Myocyte (in vitro differentiated cells): ENCODE measurements at regions not wholly inside any gene's neighbourhood (a gene's known extent, or its start where the extent isn't known, plus 50 kb on each side); places are given as distances from the start of the nearest gene placed in this dataset.
"Not testable (repeated sequence)": the region's sequence is repeated elsewhere in the genome, so short reads cannot be mapped to it uniquely, and the experiment has no call there.

ENCODE experiments used
- DNase-seq: peaks from one replicate; pipeline ENCODE4 v3.0.0-alpha.2; 2012; ENCODE audit warnings: low read depth

GRCh38 chr15:39511000-39511915, 69.6 kb upstream of the THBS1 start:
- DNase-seq = peak; percentile 97

GRCh38 chr15:39511916-39512260, 69.0 kb upstream of the THBS1 start:
- DNase-seq = peak; percentile 100

GRCh38 chr15:39512643-39513042, 68.2 kb upstream of the THBS1 start:
- no peak for DNase-seq

GRCh38 chr15:39513936-39514335, 66.9 kb upstream of the THBS1 start:
- DNase-seq = no peak

- no peak for DNase-seq
Observed at GRCh38 chr15:39514933-39515332, 65.9 kb upstream of the THBS1 start.

- DNase-seq = no peak
Observed at GRCh38 chr15:39515765-39516164, 65.1 kb upstream of the THBS1 start.

- DNase-seq = no peak
Observed at GRCh38 chr15:39517122-39517855, 63.6 kb upstream of the THBS1 start.

GRCh38 chr15:39523968-39524367, 56.9 kb upstream of the THBS1 start:
- not testable (repeated sequence) for DNase-seq

GRCh38 chr15:39529457-39529856, 51.4 kb upstream of the THBS1 start:
- DNase-seq = no peak

GRCh38 chr15:39530480-39531342, 50.2 kb upstream of the THBS1 start:
- DNase-seq = no peak
